Brain microvascular endothelial cell (primary cell): ENCODE measurements at regions not wholly inside any gene's neighbourhood (a gene's known extent, or its start where the extent isn't known, plus 50 kb on each side); places are given as distances from the start of the nearest gene placed in this dataset.
"Not testable (repeated sequence)": the region's sequence is repeated elsewhere in the genome, so short reads cannot be mapped to it uniquely, and the experiment has no call there.

Experiments
- DNase-seq: peaks from one replicate; pipeline ENCODE4 v3.0.0-alpha.2; 2020
- H3K27ac ChIP-seq: fragments of 250-450 bp; sonication (Bioruptor Pico); 2 replicates; pipeline ENCODE4 v1.5.1; 2020; ENCODE audit warnings: mild to moderate bottlenecking, moderate library complexity
- H3K27me3 ChIP-seq: fragments of 250-450 bp; sonication (Bioruptor Pico); replicated peaks from 2 replicates; pipeline ENCODE4 v1.5.1; 2020; ENCODE audit warnings: mild to moderate bottlenecking
- H3K36me3 ChIP-seq: fragments of 250-450 bp; sonication (Bioruptor Pico); replicated peaks from 2 replicates; pipeline ENCODE4 v1.5.1; 2020; ENCODE audit warnings: mild to moderate bottlenecking
- H3K4me3 ChIP-seq: 2 replicates; pipeline ENCODE4 v1.5.1; 2011; ENCODE audit warnings: low read depth, mild to moderate bottlenecking, control low read depth, low read length, moderate library complexity
- CTCF ChIP-seq: IDR thresholded peaks from 2 replicates; pipeline ENCODE4 v1.5.1; 2011; ENCODE audit warnings: low read depth, mild to moderate bottlenecking, moderate library complexity, low read length, control low read depth, inconsistent platforms; ENCODE audit errors: missing control alignments
- in situ Hi-C: cut with HindIII; loops from 2 replicates; pipeline ENCODE4 v1.10.0; 2017; ENCODE audit warnings: low sequenced_read_pairs, low pct_ligation_motif_present

GRCh38 chr6:4632421-4632820 lies 143.8 kb upstream of the CDYL start:
- TF ChIP-seq CTCF = no peak
- Histone ChIP-seq H3K27me3 (no peaks in the 10 kb centered on the region), H3K27ac (no peak overlapping the region), H3K4me3 (no peak overlapping the region), H3K36me3 (no peaks in the 10 kb centered on the region)
- in situ Hi-C loops = no loop called here
- no peak for DNase-seq

GRCh38 chr6:4629789-4630188 lies 146.4 kb upstream of the CDYL start:
- DNase-seq, H3K27ac ChIP-seq, H3K36me3 ChIP-seq, H3K4me3 ChIP-seq, in situ Hi-C loops, H3K27me3 ChIP-seq: not testable (repeated sequence)

DNA sequence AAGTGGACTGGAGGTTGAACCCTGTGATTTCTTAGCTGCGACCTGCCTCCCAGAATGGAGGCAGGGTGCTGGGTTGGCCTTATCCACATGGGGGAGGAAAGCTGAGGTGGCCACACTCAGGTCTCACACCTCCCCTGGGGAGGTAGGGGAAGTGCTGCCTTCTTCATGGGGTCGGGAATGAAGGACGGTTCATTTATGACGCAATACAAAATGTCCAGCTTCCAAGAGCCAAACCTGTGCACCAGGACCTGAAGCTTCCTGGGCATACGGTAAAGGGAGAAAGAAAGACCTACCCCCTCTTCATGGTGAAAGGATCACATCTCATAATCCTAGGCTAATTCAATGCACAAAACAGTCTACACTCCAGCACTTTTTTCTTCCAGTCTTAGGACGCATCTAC lies 150.6 kb upstream of the CDYL start:
- no peak for DNase-seq
- in situ Hi-C loops = no loop called here
- H3K36me3 ChIP-seq = no peaks in the 10 kb centered on the region
- H3K27ac ChIP-seq = no peak overlapping the region
- TF ChIP-seq CTCF = no peak
- H3K4me3 ChIP-seq = no peak overlapping the region
- H3K27me3 ChIP-seq = no peaks in the 10 kb centered on the region

DNA sequence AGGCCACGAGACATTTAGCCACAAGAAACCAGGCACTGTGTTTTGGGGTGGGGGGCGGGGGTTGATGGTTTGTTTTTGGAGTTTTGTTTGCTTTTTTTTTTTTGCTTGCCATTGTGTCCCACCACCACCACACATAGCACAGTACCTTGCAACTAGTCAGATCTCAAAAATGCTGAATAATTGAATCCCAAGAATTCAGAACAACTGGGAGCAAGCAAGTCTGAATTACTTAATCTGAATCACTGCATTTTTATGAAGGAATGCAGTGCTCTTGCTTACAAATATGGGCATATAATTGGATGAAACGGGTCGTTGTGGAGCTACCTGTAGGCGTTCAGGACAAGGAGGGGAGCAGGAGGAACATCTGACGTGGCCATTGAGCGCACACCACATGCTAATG lies 151.5 kb upstream of the CDYL start:
- no peak for DNase-seq
- in situ Hi-C loops = no loop called here

GRCh38 chr6:4620284-4621151 lies 155.7 kb upstream of the CDYL start:
- no peak for TF ChIP-seq CTCF
- DNase-seq = no peak
- H3K36me3 ChIP-seq = no peaks in the 10 kb centered on the region
- in situ Hi-C loops = no loop called here
- no peak overlapping the region for H3K4me3 ChIP-seq
- H3K27me3 ChIP-seq = no peaks in the 10 kb centered on the region
- no peak overlapping the region for H3K27ac ChIP-seq

More for the DNA sequence above, 151.5 kb upstream of the CDYL start:
- no peak overlapping the region for H3K4me3 ChIP-seq
- H3K27me3 ChIP-seq = no peaks in the 10 kb centered on the region
- H3K27ac ChIP-seq = no peak overlapping the region
- H3K36me3 ChIP-seq = no peaks in the 10 kb centered on the region
- no peak for TF ChIP-seq CTCF

GRCh38 chr6:4616311-4616710 lies 159.9 kb upstream of the CDYL start:
- no peak for TF ChIP-seq CTCF
- in situ Hi-C loops = no loop called here
- Histone ChIP-seq H3K27ac (no peak overlapping the region), H3K4me3 (no peak overlapping the region), H3K27me3 (no peaks in the 10 kb centered on the region), H3K36me3 (no peaks in the 10 kb centered on the region)
- DNase-seq = no peak
